ENCODE measurements at regions not wholly inside any gene's neighbourhood (a gene's known extent, or its start where the extent isn't known, plus 50 kb on each side); places are given as distances from the start of the nearest gene placed in this dataset.

- TF ChIP-seq CTCF (conservative IDR thresholded peaks at IDR 0.05; ENCODE audit: low read length) = no peak
- DNase-seq (ENCODE audit: low read depth) = no peak
- H3K4me3 ChIP-seq (ENCODE audit: low read length) = no peak overlapping the region
These were observed 753.7 kb upstream of the AMOT start for GRCh38 chrX:113594123-113594841.

GRCh38 chrX:113586281-113586898 is 745.8 kb upstream of the AMOT start:
- no peak for TF ChIP-seq CTCF (conservative IDR thresholded peaks at IDR 0.05; ENCODE audit: low read length)
- DNase-seq (ENCODE audit: low read depth) = no peak
- no peak overlapping the region for H3K4me3 ChIP-seq (ENCODE audit: low read length)

GRCh38 chrX:113580486-113580885 is 739.9 kb upstream of the AMOT start:
- no peak for TF ChIP-seq CTCF (conservative IDR thresholded peaks at IDR 0.05; ENCODE audit: low read length)
- no peak for DNase-seq (ENCODE audit: low read depth)
- no peak overlapping the region for H3K4me3 ChIP-seq (ENCODE audit: low read length)

- no peak for TF ChIP-seq CTCF (conservative IDR thresholded peaks at IDR 0.05; ENCODE audit: low read length)
- no peak overlapping the region for H3K4me3 ChIP-seq (ENCODE audit: low read length)
- no peak for DNase-seq (ENCODE audit: low read depth)
These were observed 717.9 kb upstream of the AMOT start for GRCh38 chrX:113558576-113558975.

GRCh38 chrX:113551919-113552318 is 711.3 kb upstream of the AMOT start:
- no peak overlapping the region for H3K4me3 ChIP-seq (ENCODE audit: low read length)
- TF ChIP-seq CTCF (conservative IDR thresholded peaks at IDR 0.05; ENCODE audit: low read length) = no peak
- no peak for DNase-seq (ENCODE audit: low read depth)

- H3K4me3 ChIP-seq (ENCODE audit: low read length) = no peak overlapping the region
- no peak for DNase-seq (ENCODE audit: low read depth)
- no peak for TF ChIP-seq CTCF (conservative IDR thresholded peaks at IDR 0.05; ENCODE audit: low read length)
These were observed 707.8 kb upstream of the AMOT start for GRCh38 chrX:113548308-113549015.
